GM21717 (cell line): ENCODE measurements at regions not wholly inside any gene's neighbourhood (a gene's known extent, or its start where the extent isn't known, plus 50 kb on each side); places are given as distances from the start of the nearest gene placed in this dataset.

ENCODE experiments used
- ATAC-seq: cut with Tn5 transposase; IDR thresholded peaks from one replicate; pipeline ENCODE4 v1.9.1; 2021; ENCODE audit warnings: mild to moderate bottlenecking, moderate library complexity; ENCODE audit not compliant: unreplicated experiment

DNA sequence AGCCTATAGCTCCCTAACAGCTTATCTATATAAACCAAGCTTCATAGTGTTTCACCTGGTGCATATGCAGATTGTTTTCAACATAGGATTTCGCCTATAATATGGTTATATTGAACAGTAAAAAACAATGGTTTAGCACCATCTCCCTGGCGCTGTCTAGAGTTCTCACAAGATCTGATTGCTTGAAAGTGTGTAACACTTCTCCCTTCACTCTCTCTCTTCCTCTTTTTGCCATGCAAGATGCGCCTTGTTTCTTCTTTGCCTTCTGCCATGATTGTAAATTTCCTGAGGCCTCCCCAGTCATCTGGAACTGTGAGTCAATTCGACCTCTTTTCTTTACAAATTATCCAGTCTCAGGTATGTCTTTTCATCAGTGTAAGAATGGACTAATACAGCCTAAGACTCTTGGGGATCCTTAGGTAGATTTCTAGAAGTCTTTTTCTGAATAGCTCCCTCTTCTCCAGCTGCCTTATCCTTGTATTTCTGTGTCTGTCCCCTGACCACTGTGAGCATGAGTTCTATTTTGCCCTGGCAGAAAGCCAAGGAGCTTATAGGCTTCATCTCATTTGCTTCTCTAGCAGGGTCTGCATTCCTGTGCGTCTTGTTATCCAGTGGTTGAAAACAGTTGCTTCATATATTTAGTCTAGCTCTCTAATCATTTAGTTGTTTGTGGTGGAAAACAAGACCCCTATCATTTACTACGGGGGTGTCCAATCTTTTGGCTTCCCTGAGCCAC lies 401.6 kb downstream of the GPD2 start:
- no peak for ATAC-seq

DNA sequence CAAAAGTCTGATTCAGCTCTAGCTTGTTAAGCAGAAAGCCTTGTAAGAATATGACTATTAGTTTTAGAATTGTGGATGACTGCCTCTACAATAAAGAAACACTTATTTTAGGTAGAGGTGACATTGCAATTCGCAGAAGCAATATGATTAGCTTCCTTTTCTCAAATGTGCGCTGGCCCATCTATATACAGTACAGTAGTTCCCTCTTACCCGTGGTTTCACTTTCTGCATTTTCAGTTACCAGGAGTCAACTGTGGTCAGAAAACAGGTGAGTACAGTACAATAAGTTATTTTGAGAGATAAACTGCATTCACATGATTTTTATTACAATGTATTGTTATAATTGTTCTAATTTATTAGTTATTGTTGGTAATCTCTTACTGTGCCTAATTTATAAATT lies 405.1 kb downstream of the GPD2 start:
- peak; percentile 94 for ATAC-seq

DNA sequence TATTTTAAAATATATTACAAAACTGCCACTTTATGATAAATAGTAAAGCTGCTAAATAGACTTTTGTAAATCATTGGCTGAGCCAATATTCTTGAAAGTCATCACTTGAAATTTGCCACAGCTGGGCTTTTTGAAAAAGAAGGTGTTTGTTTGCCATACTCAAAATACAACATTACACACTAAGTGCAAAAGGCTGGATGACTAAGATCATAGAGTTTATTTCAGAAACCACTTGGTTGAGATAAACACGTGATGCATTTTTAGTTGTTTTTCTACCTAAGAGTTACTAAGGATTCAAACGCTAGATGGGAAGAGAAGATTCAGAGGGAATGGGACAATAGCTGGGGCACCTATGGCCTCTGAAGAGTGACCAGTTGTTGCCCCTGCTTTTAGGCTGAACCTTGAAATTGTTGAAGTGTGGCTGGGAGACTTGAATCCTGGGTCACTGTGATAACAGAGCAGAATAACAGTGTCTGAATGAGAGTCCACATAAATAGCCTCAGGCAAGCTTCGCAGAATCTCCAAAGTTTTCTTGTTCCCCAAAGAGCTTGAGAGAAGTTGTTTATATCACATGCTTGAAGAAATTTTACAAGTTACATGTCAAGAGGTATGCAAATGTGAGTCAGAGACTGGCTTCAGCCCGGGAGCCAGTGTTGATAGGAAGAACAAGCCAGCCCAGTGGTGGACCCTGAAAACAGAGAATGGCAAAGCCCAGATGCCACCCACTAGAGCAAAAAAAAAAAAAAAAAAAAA lies 409.8 kb downstream of the GPD2 start:
- ATAC-seq: no peak

DNA sequence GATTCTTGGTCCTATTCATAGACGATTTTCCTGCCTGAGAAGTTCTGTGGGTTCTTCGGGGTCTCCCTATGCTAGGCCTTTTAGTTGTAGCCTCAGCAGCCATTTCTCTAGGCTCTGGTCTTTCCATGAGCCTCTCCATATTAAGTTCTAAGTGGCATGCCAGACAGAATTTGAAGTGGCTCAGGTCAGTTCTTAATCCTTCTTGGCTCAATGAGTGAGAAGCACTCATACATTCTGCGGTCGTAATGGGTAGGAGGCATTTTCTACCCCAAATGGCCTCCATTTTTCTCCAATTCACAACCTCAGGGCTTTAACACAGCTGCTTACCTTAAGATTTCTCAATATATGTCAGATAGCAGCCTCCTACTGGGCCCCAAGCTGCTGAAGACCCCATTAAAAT lies 405.3 kb upstream of the GALNT5 start:
- no peak for ATAC-seq

DNA sequence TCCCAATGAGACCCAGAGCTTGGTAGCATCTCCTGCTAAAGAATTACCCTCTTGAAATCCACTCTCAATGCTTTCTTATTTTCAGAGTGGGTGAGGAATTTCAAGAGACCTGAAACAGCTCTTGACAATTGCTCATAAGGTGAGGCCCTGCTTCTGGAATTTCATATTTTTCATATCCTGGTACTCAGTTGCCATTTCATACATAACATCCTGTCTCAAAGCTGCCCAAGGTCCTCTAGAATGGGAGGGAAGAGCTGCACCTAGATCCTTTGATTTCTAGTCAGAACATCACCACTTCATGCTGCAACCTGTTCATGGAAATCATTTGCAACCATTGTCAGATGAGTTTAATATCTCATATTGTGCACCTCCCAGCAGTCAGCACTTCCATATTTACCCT lies 404.8 kb upstream of the GALNT5 start:
- no peak for ATAC-seq

DNA sequence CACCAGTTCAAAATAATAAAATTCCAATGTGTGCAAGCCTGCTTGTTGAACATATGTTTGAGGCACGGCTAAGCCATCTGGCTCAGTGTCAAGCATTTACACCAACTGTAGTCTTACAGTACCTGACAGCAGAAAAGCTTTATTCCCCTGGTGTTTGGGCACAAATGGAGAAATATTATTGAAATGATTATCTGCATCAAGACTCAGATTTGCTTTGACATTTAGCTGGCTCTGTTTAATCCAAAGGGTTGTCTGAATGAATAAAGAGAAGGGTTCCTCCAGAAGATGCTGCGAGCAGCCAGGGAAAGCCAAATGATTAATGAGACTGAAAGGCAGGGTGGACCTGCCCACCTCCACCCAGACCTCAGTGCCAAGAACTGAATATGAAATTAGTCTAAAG lies 393.2 kb upstream of the GALNT5 start:
- no peak for ATAC-seq

DNA sequence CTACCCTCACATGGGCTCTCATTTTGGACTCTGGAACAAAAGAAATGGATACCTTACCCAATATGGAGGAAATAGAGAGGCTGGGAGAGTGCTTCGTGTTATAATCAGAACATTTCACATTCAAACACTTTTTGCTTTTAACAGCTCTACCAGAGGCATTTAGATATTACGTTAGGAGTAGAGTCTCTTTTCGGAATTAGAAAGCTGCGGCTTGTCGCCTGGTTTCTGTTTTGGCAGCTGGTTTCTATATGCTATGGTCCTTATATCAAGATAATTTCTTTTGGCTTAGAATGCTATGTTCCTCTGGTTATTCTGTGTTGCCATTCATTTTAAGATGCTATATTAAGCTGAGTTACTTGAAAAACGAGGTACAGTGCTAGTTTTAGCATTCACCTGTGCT lies 392.8 kb upstream of the GALNT5 start:
- ATAC-seq: no peak

DNA sequence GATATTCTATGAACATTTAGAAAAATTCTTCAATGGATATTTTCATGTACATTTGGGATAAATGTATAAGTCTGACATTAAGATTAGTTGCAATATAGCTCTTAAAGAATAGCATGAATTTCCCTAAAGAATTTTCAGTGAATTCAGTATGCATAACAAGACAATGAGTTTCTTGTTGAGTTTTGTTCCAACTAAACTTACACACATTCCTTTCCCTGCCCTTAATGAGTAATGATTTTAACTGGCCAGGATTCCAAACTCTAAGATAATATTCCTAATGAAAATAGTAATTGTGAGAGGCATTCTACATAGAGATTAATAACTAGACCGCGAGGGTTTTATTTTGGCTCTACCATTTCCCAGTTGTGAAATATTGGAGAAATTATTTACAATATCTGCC lies 390.3 kb upstream of the GALNT5 start:
- no peak for ATAC-seq

DNA sequence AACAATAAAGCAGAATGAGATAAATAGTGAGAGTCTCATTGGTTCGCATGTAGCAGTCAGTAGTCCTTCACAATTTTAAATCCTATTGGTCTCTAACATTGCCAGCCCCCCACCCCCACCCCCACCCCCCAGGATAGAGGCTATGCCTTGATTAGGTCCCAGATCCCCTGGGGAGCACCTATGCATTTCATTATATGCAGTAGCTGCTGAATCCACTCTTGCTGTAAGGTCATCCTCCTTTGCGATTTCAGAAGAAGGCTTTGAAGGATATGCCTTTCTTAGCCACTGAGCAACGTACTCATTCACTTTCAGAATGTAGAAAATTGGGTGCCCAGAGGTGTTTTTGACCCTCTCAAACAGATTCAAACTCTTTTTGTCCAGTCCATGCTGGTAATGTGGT lies 382.8 kb upstream of the GALNT5 start:
- no peak for ATAC-seq

DNA sequence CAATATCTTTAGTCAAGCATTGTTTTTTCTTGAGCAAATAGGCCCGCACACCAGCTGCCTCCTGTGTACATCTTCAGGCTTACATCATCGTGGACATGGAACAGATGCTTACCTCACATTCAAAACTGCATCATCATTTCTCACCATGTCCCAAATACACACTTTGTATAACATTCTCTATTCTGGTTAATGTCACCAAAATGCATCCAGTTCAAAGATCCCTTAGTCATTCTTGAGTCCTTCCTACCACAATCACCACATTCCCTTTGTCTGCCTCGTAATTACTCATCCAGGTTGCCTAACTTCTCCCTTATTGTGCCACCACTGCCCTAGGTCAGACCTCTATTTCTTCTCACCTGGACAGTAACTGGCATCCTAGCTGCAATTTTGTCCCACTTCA lies 373.7 kb upstream of the GALNT5 start:
- ATAC-seq: no peak

DNA sequence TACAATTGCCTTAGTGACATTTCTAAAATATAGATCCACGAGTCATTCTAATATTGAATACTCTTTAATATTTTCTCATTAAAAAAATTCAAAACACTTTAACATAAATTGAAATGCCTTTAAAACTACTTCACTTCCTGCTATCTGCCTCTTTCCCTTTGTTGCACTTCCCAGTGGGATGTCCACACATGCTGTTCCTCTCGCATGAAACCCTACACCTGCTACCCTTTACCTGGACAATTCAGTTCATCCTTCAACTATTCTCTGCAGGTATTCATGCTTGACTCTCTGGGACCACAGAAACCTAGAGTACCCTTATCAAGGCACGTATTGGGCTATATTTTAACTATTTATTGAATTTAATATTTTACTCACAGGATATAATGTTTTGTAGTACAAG lies 373.3 kb upstream of the GALNT5 start:
- ATAC-seq: no peak

DNA sequence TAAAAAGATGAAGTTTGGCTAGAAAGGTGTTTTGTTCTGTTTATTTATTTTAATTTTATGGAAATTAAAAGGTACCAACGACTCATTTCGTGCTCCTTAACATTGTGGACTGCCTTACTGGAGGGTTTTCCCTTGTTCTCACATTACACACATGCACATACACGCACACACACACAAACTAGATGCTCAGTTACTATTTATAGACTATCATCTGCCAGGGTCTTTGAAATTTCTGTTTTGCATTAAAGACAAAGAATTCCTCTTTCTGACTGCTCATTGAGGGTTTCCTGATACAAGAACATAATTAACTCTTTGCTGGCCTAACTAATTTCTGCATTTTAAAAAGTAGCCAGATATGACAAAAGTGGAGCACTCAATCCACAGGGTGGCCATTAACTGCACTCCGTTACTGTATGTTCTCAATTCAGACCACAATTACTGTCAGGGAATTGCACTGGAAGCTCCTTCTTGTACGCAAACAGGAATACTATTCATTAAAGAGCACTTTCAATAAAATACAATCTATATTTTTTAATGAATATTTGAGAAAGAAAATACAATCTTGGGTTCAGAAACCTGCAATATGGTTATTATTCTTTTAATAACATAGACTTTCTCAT lies 366.9 kb upstream of the GALNT5 start:
- no peak for ATAC-seq

DNA sequence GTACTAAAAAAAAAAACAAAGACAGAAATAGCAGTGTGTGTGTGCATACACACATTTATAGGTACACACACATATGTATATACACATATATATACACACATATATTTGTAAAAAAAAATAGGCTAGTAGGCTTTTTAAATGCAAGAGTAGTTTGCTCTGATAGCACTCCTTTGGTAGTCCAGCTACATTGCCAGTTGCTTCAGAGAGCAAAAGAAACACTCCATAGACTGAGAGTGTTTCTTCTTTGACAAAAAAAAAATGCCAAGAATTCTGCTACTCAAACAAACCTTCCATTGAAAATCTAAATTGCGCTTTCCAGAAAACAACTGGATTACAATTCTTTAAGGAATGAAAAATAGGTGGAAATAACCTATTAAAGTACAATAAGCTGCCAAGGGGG lies 365.9 kb upstream of the GALNT5 start:
- ATAC-seq: no peak

DNA sequence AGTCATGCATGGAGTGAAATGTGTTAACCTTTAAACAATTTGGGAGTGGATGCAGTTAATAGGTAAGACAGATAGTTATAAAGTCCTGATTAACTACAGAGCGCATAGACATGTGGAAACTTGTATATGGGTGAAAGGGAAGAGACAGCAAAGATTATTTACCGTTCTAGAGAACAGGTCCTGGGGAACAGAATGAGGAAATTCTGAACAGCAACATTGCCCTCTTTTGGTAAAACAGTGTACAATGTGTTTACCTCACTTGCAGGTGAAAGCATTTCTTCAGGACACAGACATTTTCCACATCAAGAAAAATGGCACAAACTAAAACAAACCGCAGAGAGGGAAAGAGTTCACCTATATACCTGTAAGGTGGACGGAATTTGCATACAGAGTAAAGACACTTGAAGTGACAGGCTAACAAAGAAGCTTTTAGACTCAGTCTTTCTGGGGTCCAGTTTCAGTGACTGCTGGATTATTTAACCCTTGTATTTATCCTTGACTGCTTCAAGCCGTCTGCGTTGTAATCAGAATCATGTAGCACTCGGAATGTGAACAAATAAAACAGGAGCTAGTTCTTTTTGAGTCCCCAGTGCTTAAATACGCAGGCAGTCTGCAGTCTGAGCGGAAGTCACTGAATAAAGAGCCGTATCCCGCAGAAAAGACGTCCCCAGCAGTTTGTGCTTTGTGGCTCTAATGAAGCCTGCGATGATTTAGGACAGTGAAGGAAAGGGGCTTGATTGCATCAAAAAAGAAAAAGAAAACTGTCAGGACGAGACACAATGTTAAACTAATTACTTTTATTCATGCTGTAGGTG lies 364.8 kb upstream of the GALNT5 start:
- ATAC-seq: peak; percentile 56

DNA sequence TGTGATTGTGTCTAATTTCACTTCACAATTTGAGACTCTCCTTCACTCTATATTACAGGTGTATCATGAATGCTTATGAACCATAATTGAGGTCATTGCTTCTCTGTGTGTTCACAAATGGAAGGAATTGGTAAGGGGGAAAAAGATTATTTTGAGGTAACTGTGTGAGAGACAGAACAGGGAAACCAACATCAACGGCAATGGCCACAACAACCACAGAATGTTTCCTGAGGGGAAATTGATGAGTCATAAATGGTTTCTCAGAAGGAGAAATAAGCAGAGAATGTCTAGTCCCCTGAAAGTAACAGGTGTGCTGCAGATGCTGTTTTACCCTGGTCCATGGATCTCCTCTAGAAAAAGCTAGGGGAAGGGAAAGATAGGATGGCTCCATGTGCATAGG lies 361.2 kb upstream of the GALNT5 start:
- ATAC-seq: peak; percentile 97

DNA sequence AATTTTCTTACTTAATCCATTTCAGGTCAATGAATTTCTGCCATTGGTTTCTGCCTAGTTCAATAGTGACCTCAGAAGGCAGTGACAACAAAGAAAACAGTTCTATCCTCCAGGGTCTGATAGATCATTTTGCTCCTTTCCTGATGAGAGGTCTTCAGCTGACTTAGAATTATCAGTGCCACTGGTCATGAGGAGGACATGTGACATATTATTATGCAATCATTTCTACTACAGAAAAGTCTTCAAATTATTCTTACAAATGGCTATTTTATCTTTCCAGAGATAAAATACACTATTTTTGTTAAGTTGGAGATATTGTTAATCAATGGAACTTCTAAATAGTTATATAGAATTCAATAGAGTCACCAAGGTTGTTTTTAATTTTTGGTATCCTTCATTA lies 360.0 kb upstream of the GALNT5 start:
- ATAC-seq: no peak

DNA sequence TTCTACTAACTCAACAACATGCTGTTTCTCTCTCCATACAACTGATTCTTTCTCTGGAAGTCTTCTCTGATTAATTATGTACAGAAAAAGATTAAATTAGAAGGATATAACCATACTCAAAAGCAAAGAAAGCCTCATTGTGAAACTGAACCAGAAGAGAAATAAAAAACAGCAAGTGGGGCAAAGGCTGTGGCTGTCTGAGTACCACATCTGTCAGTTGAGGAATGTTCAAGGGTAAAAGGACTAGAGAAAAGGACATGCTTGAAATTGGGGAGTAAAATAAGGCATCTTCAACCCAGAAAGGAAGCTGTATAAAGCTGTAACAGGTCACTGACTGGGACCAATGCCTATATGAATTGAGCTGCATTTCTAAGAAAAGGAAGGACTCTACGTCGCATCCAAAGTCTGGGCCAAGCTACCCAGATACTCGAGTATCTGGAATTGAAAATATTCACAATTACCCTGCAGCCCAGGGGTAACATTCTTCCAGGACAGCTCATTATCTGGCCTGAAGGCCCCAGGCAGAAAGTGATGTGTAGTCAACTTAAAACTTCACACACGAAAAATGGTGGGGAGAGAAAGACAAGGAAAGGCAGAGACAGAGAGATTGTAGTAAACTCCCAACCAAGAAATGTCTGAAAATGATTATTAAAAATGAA lies 356.0 kb upstream of the GALNT5 start:
- ATAC-seq: no peak

DNA sequence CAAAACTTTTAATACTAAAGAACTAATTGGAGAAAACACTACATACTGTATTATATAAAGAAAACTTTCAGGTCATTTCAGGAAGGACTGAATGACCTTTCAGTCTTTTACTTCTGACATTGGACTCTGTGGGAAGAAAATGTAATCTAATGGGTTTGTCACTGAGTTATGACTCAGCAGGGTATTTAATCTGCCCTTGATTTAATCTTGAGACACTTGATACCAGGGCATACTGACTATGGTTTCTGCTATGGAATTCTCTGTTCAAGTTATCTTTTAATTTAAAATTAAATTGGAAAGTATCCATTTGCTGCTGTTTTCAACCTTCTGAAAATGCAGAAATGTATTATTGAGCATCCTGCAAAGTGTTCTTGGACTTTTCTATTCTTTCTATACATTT lies 354.2 kb upstream of the GALNT5 start:
- no peak for ATAC-seq

DNA sequence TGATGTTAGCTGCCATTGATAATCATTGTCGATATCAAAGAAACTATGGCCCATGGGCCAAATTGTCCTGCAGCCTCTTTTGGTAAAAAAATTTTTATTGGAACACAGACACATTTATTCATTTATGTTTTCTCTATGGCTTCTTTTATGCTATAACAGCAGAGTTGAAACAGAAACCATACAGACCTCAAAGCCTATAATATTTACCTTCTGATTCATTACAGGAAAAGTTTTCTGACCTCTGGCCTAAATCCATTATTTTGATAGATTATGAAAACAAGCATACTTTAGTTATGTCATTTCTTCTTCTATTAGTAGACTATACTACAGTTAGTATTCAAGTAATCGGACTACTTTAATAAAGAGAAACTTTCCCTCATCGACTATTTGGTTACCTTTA lies 349.7 kb upstream of the GALNT5 start:
- peak; percentile 68 for ATAC-seq

DNA sequence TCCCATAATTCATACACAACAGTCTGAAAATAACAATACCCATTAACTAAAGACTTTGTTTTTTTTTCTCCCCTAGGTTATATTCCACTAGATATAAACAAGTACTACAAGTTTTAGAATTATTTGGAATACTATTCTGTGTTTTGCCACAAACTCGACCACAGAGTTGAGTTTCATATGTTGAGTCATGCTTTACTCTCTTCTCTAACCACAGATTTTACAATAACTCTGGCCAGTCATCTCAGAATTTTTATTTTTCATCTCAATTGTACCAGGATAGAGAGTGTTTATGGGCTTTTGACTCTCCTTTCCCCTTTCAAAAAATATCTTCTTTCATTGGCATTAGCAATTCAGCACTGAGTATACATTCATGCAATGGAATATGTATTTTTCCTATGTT lies 348.7 kb upstream of the GALNT5 start:
- ATAC-seq: peak; percentile 95

DNA sequence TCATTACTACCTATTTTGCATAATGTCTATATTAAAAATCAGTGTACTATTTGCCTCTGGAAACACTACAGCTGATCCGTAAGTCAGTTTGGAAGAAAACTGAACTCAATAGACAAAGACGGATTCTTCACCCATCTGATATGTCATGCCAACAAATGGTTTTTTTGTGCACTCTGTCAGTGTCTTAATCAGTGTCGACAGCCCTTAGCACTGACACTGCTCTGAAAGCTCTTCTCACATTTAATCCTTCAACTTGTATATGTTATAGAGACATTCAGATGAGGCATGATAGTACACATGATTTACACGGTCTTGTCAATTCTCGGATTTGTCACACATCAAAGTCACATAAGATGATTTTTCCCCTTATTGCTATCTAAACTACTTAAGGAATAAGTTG lies 347.5 kb upstream of the GALNT5 start:
- no peak for ATAC-seq
